T-cell (primary cell): ENCODE measurements at regions not wholly inside any gene's neighbourhood (a gene's known extent, or its start where the extent isn't known, plus 50 kb on each side); places are given as distances from the start of the nearest gene placed in this dataset.
A peak's percentile ranks its signal among the peaks of the same experiment; 100 is the strongest.
"Not testable (repeated sequence)": the region's sequence is repeated elsewhere in the genome, so short reads cannot be mapped to it uniquely, and the experiment has no call there.

Source experiments
- ATAC-seq, 4 experiments: fragments of 200-7000 bp in 3 of 4; fragments of 150-1000 bp in 1 of 4; cut with Tn5 transposase; replicated peaks in 1 of 4; 1 replicate in 3 of 4; 2 replicates in 1 of 4; pipeline ENCODE4 v1.10.0; 2021; ENCODE audit warnings: moderate library complexity in 3 of 4, mild to moderate bottlenecking in 2 of 4, moderate number of reproducible peaks in 1 of 4
- CTCF ChIA-PET, 2 donors: fragments of 300-600 bp; sonication (Branson Sonifier 250); formaldehyde crosslinking; loops; one replicate each; lab custom pipeline; 2022; ENCODE audit warnings: antibody characterized with exemption in 2 of 2; lab: Charles Lee
- POLR2A ChIA-PET, 2 donors: fragments of 300-600 bp; sonication (Branson Sonifier 250); formaldehyde crosslinking; loops; one replicate each; lab custom pipeline; 2022; ENCODE audit warnings: antibody characterized with exemption in 2 of 2; lab: Charles Lee
- DNase-seq, 35 experiments: peaks; one replicate each; pipeline versions ENCODE4 v3.0.0 to v3.0.0-alpha.2; 2013 to 2023
- H3K27ac ChIP-seq: one replicate; pipeline ENCODE4 v1.5.1; 2013; ENCODE audit warnings: low read length
- H3K27me3 ChIP-seq, 2 experiments: replicated peaks in 1 of 2; 1 replicate in 1 of 2; 2 replicates in 1 of 2; pipeline versions ENCODE4 v1.6.1 to v1.7.0; 2013; ENCODE audit warnings: low read length in 1 of 2, mixed read lengths in 1 of 2; ENCODE audit not compliant: control insufficient read depth in 2 of 2, insufficient read depth in 2 of 2; ENCODE audit errors: extremely low read depth in 1 of 2
- H3K36me3 ChIP-seq, 2 donors: 1 replicate in 1 of 2; 2 replicates in 1 of 2; pipeline versions ENCODE4 v1.6.1 to v1.7.0; 2013; ENCODE audit warnings: low read length in 1 of 2; ENCODE audit not compliant: control insufficient read depth in 2 of 2, insufficient read depth in 1 of 2; ENCODE audit errors: extremely low read depth in 1 of 2
- H3K4me1 ChIP-seq, 2 experiments: 1 replicate in 1 of 2; 2 replicates in 1 of 2; pipeline versions ENCODE4 v1.6.1 to v1.7.0; 2013; ENCODE audit warnings: low read length in 2 of 2, mixed read lengths in 1 of 2; ENCODE audit not compliant: insufficient read depth in 2 of 2, control insufficient read depth in 1 of 2; ENCODE audit errors: extremely low read depth in 1 of 2
- H3K4me3 ChIP-seq, 2 donors: 1 replicate in 1 of 2; 2 replicates in 1 of 2; pipeline versions ENCODE4 v1.5.1 to v1.7.0; 2013; ENCODE audit warnings: mild to moderate bottlenecking in 2 of 2, low read length in 1 of 2, moderate library complexity in 1 of 2; ENCODE audit not compliant: control insufficient read depth in 1 of 2; ENCODE audit errors: extremely low read depth in 1 of 2
- H3K9me3 ChIP-seq: 2 replicates; pipeline ENCODE4 v1.7.0; 2013
- H3K27ac Mint-ChIP-seq, 2 donors: one replicate each; pipeline ENCODE4 v1.8.0; 2020 to 2021; ENCODE audit warnings: mild to moderate bottlenecking in 2 of 2, mixed read lengths in 2 of 2
- H3K27me3 Mint-ChIP-seq, 2 donors: one replicate each; pipeline ENCODE4 v1.8.0; 2021 to 2022; ENCODE audit warnings: mixed read lengths in 2 of 2
- H3K36me3 Mint-ChIP-seq: one replicate; pipeline ENCODE4 v1.8.0; 2021; ENCODE audit warnings: mixed read lengths
- H3K4me1 Mint-ChIP-seq, 3 donors: one replicate each; pipeline ENCODE4 v1.8.0; 2020 to 2022; ENCODE audit warnings: mixed read lengths in 3 of 3, mild to moderate bottlenecking in 1 of 3
- H3K4me3 Mint-ChIP-seq, 3 donors: one replicate each; pipeline ENCODE4 v1.8.0; 2020 to 2022; ENCODE audit warnings: mild to moderate bottlenecking in 3 of 3, mixed read lengths in 3 of 3, moderate library complexity in 3 of 3
- H3K9me3 Mint-ChIP-seq, 3 donors: one replicate each; pipeline ENCODE4 v1.8.0; 2020 to 2022; ENCODE audit warnings: mixed read lengths in 3 of 3
- WGBS: methylation state at CpG from one replicate; pipeline ENCODE4 v1.1.5; 2013; ENCODE audit warnings: missing lambda C conversion rate; ENCODE audit not compliant: insufficient coverage; 5-methylcytosine and 5-hydroxymethylcytosine counted together

GRCh38 chr11:45391168-45391850 lies 105.2 kb upstream of the SYT13 start:
- DNase-seq (no peak), ATAC-seq (no peak)
- H3K27ac ChIP-seq: no peak overlapping the region
- Mint-ChIP-seq H3K36me3 (no peaks in the 10 kb centered on the region), H3K9me3 (no peaks in the 10 kb centered on the region), H3K4me3 (no peak overlapping the region), H3K27ac (no peak overlapping the region), H3K4me1 (no peaks in the 10 kb centered on the region), H3K27me3 (peaks cover 2 to 16% of the 10 kb centered on the region in 2 donors)
- no peaks in the 10 kb centered on the region for H3K4me1 ChIP-seq
- no peaks in the 10 kb centered on the region for H3K36me3 ChIP-seq
- ChIA-PET POLR2A (no interaction called here), CTCF (no interaction called here)
- H3K9me3 ChIP-seq: no peaks in the 10 kb centered on the region
- 89% methylated on average over 6 of the region's 9 CpGs for WGBS
- H3K27me3 ChIP-seq: peaks cover 0 to 23% of the 10 kb centered on the region in 2 experiments
- no peak overlapping the region for H3K4me3 ChIP-seq

- peaks cover 0 to 7% (median 6%) of the 10 kb centered on the region in 3 donors for H3K4me1 Mint-ChIP-seq
- H3K27ac Mint-ChIP-seq: peak overlapping the region in 1 of 2 donors; percentile 37
- Histone ChIP-seq H3K4me3 (no peak overlapping the region), H3K4me1 (peaks cover 0 to 5% of the 10 kb centered on the region in 2 experiments), H3K27ac (no peak overlapping the region), H3K27me3 (peaks cover 0 to 21% of the 10 kb centered on the region in 2 experiments), H3K9me3 (no peaks in the 10 kb centered on the region), H3K36me3 (no peaks in the 10 kb centered on the region)
- H3K9me3 Mint-ChIP-seq: no peaks in the 10 kb centered on the region
- H3K4me3 Mint-ChIP-seq: no peak overlapping the region
- no peaks in the 10 kb centered on the region for H3K36me3 Mint-ChIP-seq
- DNase-seq (no peak), ATAC-seq (no peak)
- POLR2A ChIA-PET: no interaction called here
- 93% methylated on average over 3 of the region's 5 CpGs for WGBS
- H3K27me3 Mint-ChIP-seq: peaks cover 2 to 16% of the 10 kb centered on the region in 2 donors
- CTCF ChIA-PET: no interaction called here
Observed at GRCh38 chr11:45390407-45390806, 104.3 kb upstream of the SYT13 start.

- peaks cover 2 to 20% of the 10 kb centered on the region in 2 donors for H3K27me3 Mint-ChIP-seq
- H3K36me3 ChIP-seq: no peaks in the 10 kb centered on the region
- no peaks in the 10 kb centered on the region for H3K36me3 Mint-ChIP-seq
- no peak overlapping the region for H3K27ac ChIP-seq
- ATAC-seq (no peak), DNase-seq (no peak)
- H3K4me3 ChIP-seq: no peak overlapping the region
- H3K27ac Mint-ChIP-seq: no peak overlapping the region
- peaks cover 0 to 20% of the 10 kb centered on the region in 2 experiments for H3K4me1 ChIP-seq
- H3K27me3 ChIP-seq: peaks cover 0 to 20% of the 10 kb centered on the region in 2 experiments
- no peak overlapping the region for H3K4me3 Mint-ChIP-seq
- no peaks in the 10 kb centered on the region for H3K9me3 ChIP-seq
- ChIA-PET POLR2A (no interaction called here), CTCF (no interaction called here)
- H3K4me1 Mint-ChIP-seq: peaks cover 6 to 11% (median 11%) of the 10 kb centered on the region in 3 donors
- 40% methylated on average over 1 of the region's 1 CpG for WGBS
- no peaks in the 10 kb centered on the region for H3K9me3 Mint-ChIP-seq
Observed at GRCh38 chr11:45388472-45388871, 102.3 kb upstream of the SYT13 start.

GRCh38 chr11:45387885-45388284 lies 101.7 kb upstream of the SYT13 start:
- DNase-seq: not testable (repeated sequence)

GRCh38 chr11:45386972-45387371 lies 100.8 kb upstream of the SYT13 start:
- H3K27ac Mint-ChIP-seq: no peak overlapping the region
- WGBS: 55% methylated on average over 3 of the region's 3 CpGs
- no peak overlapping the region for H3K4me3 Mint-ChIP-seq
- ChIA-PET POLR2A (no interaction called here), CTCF (interaction anchor here in 1 of 2 donors (0.7 kb wide), 1 partner anchor 275 kb away, joined by 3 read pairs; no protein-coding TSS in a partner anchor)
- Histone ChIP-seq H3K9me3 (no peaks in the 10 kb centered on the region), H3K4me1 (peaks cover 8 to 34% of the 10 kb centered on the region in 2 experiments), H3K27ac (no peak overlapping the region), H3K27me3 (peaks cover 0 to 18% of the 10 kb centered on the region in 2 experiments), H3K36me3 (no peaks in the 10 kb centered on the region), H3K4me3 (no peak overlapping the region)
- DNase-seq: no peak
- no peaks in the 10 kb centered on the region for H3K36me3 Mint-ChIP-seq
- H3K4me1 Mint-ChIP-seq: peaks cover 10 to 23% (median 23%) of the 10 kb centered on the region in 3 donors
- peaks cover 1 to 20% of the 10 kb centered on the region in 2 donors for H3K27me3 Mint-ChIP-seq
- no peak for ATAC-seq
- H3K9me3 Mint-ChIP-seq: no peaks in the 10 kb centered on the region

More at GRCh38 chr11:45387885-45388284, 101.7 kb upstream of the SYT13 start:
- H3K27me3 ChIP-seq: peaks cover 0 to 20% of the 10 kb centered on the region in 2 experiments
- H3K27ac Mint-ChIP-seq, ATAC-seq, H3K36me3 Mint-ChIP-seq, POLR2A ChIA-PET, H3K4me3 Mint-ChIP-seq, H3K9me3 ChIP-seq, H3K9me3 Mint-ChIP-seq, H3K27ac ChIP-seq, H3K36me3 ChIP-seq, H3K4me3 ChIP-seq: not testable (repeated sequence)
- H3K4me1 ChIP-seq: peaks cover 4 to 26% of the 10 kb centered on the region in 2 experiments
- WGBS: no CpG with 5 or more reads among the region's 2 CpGs
- Mint-ChIP-seq H3K27me3 (peaks cover 2 to 20% of the 10 kb centered on the region in 2 donors), H3K4me1 (peaks cover 10 to 16% (median 15%) of the 10 kb centered on the region in 3 donors)
- CTCF ChIA-PET: interaction anchor here in 1 of 2 donors (0.6 kb wide), 1 partner anchor 16 kb away, joined by 4 read pairs; no protein-coding TSS in a partner anchor

- Histone ChIP-seq H3K27me3 (peaks cover 0 to 19% of the 10 kb centered on the region in 2 experiments), H3K27ac (peak overlapping the region; percentile 28), H3K36me3 (no peaks in the 10 kb centered on the region), H3K4me3 (no peak overlapping the region), H3K9me3 (no peaks in the 10 kb centered on the region), H3K4me1 (peaks cover 8 to 42% of the 10 kb centered on the region in 2 experiments)
- H3K36me3 Mint-ChIP-seq: no peaks in the 10 kb centered on the region
- peaks cover 10 to 28% (median 23%) of the 10 kb centered on the region in 3 donors for H3K4me1 Mint-ChIP-seq
- peak in 18 of 35 experiments; percentile 4 to 53 (median 24) for DNase-seq
- no peaks in the 10 kb centered on the region for H3K9me3 Mint-ChIP-seq
- peak overlapping the region in 1 of 2 donors; percentile 8 for H3K27ac Mint-ChIP-seq
- ChIA-PET POLR2A (no interaction called here), CTCF (interaction anchor here in 1 of 2 donors (0.9 kb wide), 1 partner anchor 14 kb away, joined by 3 read pairs; no protein-coding TSS in a partner anchor)
- H3K27me3 Mint-ChIP-seq: peaks cover 3 to 20% of the 10 kb centered on the region in 2 donors
- 50% methylated on average over 1 of the region's 5 CpGs for WGBS
- no peak overlapping the region for H3K4me3 Mint-ChIP-seq
- peak in 3 of 4 experiments; percentile 25 to 73 (median 26) for ATAC-seq
Observed at GRCh38 chr11:45385844-45386243, 99.7 kb upstream of the SYT13 start.
